Bronchial epithelial cell (primary cell): ENCODE measurements at regions not wholly inside any gene's neighbourhood (a gene's known extent, or its start where the extent isn't known, plus 50 kb on each side); places are given as distances from the start of the nearest gene placed in this dataset.

Source experiments
- DNase-seq: peaks from one replicate; pipeline ENCODE4 v3.0.0-alpha.2; 2010; ENCODE audit warnings: low read depth
- FAIRE-seq: peaks from 2 replicates; lab custom pipeline; 2011; peaks lifted over from hg19 to GRCh38; lab: Jason Lieb, UNC
- H3K27me3 ChIP-seq: 2 replicates; pipeline ENCODE4 v1.5.1; 2011; ENCODE audit warnings: low read length; ENCODE audit not compliant: control insufficient read depth, insufficient read depth
- H3K36me3 ChIP-seq: 2 replicates; pipeline ENCODE4 v1.5.1; 2011; ENCODE audit warnings: low read length; ENCODE audit not compliant: control insufficient read depth, insufficient read depth
- H3K4me3 ChIP-seq: 2 replicates; pipeline ENCODE4 v1.5.1; 2011; ENCODE audit warnings: mild to moderate bottlenecking, low read depth, low read length, control low read depth
- TF ChIP-seq, protein P1 (sequence below): IDR thresholded peaks from 2 replicates; pipeline ENCODE4 v1.5.1; 2011; ENCODE audit warnings: mild to moderate bottlenecking, moderate library complexity, low read length, control low read depth, inconsistent platforms; ENCODE audit not compliant: insufficient read depth, severe bottlenecking

DNA sequence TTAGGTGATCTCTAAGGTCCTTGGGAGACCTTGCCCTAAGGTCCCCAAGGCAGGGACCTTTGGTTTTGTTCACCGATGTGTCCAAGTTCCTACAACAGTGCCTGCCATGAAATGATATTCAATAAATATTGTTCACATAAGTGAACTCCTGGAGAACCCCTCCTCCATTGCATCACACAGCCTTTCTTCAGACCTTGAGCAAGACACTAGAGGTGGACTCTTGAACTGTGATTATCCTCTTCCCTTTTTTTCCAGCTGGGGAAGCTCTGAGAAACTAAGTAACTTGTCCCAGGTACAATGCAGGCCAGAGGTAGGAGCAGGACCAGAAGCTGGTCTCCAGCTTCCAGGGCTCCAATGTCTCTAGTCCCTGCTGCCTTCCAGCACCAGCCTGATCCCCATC is 76.6 kb upstream of the LMO1 start:
- DNase-seq, result no peak
- TF ChIP-seq, protein P1, sequence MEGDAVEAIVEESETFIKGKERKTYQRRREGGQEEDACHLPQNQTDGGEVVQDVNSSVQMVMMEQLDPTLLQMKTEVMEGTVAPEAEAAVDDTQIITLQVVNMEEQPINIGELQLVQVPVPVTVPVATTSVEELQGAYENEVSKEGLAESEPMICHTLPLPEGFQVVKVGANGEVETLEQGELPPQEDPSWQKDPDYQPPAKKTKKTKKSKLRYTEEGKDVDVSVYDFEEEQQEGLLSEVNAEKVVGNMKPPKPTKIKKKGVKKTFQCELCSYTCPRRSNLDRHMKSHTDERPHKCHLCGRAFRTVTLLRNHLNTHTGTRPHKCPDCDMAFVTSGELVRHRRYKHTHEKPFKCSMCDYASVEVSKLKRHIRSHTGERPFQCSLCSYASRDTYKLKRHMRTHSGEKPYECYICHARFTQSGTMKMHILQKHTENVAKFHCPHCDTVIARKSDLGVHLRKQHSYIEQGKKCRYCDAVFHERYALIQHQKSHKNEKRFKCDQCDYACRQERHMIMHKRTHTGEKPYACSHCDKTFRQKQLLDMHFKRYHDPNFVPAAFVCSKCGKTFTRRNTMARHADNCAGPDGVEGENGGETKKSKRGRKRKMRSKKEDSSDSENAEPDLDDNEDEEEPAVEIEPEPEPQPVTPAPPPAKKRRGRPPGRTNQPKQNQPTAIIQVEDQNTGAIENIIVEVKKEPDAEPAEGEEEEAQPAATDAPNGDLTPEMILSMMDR, result no peak
- Histone ChIP-seq H3K27me3 (no peaks in the 10 kb centered on the region), H3K36me3 (no peaks in the 10 kb centered on the region), H3K4me3 (no peak overlapping the region)
- no peak for FAIRE-seq

DNA sequence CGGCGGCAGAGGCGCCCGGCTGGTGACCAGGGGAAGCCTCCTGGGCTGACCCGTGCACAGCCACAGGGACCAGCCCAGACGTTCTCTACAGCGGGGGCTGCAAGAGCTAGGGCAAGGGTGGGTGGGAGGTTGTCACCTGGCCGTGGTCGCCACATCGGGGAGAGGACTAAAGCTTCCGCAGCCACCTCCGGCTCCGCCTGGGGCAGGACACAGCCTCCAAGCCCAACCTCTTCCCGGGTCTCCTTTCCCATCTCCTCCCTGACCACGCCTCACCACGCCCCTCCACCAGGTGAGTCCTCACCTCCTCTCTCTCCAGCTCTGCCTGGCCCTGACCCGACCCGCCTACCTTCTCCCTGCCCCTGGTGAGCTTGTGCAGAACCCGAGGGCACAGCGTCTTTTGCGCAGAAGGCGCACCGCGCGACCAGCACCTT is 75.9 kb upstream of the LMO1 start:
- Histone ChIP-seq H3K36me3 (no peaks in the 10 kb centered on the region), H3K4me3 (no peak overlapping the region), H3K27me3 (no peaks in the 10 kb centered on the region)
- TF ChIP-seq, protein P1, result no peak
- no peak for DNase-seq
- FAIRE-seq, result no peak

DNA sequence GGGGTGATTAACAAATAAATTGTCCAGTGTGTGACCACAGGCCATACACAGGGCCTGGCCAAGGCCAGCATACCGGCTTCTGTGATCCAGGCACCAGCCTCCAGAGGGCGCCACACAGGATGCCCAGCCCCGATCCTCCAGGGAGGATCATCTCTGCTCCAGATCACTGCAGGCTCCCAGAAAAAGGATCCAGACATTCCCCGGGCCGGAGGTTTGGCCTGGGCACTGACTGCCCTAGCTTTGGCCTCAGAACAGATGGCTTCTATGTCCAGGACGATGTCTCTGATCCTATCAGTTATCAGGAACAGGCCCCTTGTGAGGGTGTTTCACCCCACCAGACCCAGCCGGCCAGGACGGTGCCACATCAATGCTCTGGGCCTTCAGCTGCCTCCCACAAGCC is 74.5 kb upstream of the LMO1 start:
- no peaks in the 10 kb centered on the region for H3K36me3 ChIP-seq
- FAIRE-seq (no peak), DNase-seq (no peak)
- no peaks in the 10 kb centered on the region for H3K27me3 ChIP-seq
- TF ChIP-seq, protein P1, result peak; percentile 78
- H3K4me3 ChIP-seq, result no peak overlapping the region

DNA sequence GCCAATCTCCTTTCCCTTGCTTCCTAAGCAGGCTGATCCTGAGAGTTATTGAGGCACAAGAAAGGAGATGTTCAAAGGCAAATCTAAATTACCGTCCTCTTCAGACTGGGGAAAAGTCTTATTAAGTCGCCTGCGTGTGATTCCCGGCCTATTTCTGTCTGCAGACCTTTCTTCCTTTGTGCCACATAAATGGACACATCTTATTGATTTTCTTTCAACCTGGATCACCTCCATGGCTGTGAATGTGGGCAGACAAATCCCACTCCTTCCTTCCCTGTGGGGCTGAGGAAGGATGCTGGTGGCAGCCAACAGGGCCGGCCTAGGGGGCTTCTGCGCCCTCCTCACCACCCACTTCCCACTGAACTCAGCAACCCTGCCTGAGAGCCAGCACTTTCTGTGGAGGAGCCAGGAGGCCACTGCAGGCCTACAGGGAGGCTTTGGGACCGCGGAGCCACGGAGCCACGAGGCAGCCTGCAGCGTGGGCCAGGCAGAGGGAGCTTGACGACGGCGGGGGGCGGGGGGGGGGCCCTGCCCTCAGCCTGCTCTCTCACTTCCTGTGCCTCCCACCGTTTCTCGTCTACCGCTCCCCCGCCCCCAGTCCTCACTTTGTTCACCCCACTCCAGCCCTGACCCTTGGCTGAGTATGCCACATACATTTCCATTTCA is 73.6 kb upstream of the LMO1 start:
- no peaks in the 10 kb centered on the region for H3K36me3 ChIP-seq
- H3K4me3 ChIP-seq, result no peak overlapping the region
- peak; percentile 32 for FAIRE-seq
- no peaks in the 10 kb centered on the region for H3K27me3 ChIP-seq
- no peak for DNase-seq
- TF ChIP-seq, protein P1, result no peak

DNA sequence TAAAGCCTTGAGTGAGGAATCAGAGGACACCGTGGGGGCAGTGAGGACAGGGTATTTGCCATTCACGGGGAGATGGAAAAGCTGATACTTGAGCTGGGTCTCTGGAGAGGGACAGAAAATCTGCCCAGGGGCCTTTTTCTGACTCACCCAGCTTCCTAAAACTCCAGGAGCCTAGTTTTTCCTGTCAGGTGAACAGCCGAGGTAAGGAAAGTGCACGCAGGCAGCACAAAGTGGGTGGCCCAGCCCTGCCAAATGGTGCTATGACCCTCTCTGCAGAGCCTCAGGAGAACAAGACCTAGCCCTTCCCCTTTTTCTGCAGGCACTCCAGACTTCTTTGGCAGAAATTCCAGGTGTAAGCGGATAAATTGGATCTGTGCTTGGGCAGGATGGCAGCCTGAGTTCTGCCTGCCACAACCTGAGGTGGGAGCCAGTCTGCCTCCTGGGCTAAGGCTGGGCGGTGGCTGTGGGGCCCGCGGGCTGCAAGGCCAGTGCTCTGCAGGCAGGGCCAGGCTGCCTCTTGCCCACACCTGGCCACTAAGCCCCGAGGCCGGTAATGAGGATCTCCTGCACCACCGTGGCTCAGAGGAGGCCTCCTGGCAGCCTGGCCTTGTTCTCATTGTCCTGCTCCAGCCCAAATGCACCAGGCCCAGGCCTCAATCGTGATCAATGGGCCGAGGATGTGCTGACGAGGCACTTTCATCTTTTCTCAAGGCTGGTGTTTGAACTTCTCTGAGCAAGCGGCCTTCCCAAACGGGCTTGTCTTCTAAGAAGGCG is 72.9 kb upstream of the LMO1 start:
- DNase-seq (peak; percentile 66), FAIRE-seq (no peak)
- Histone ChIP-seq H3K36me3 (no peaks in the 10 kb centered on the region), H3K27me3 (no peaks in the 10 kb centered on the region), H3K4me3 (no peak overlapping the region)
- TF ChIP-seq, protein P1, result no peak
